ENCODE measurements at regions not wholly inside any gene's neighbourhood (a gene's known extent, or its start where the extent isn't known, plus 50 kb on each side); places are given as distances from the start of the nearest gene placed in this dataset.

- H3K27me3 Mint-ChIP-seq, result no peaks in the 10 kb centered on the region
- no peaks in the 10 kb centered on the region for H3K9me3 Mint-ChIP-seq
- no peaks in the 10 kb centered on the region for H3K36me3 Mint-ChIP-seq
- H3K27ac Mint-ChIP-seq, result no peak overlapping the region
- no peak overlapping the region for H3K4me3 Mint-ChIP-seq
- H3K4me1 Mint-ChIP-seq (ENCODE audit: unreplicated experiment), result no peaks in the 10 kb centered on the region
- TF ChIP-seq, protein P1, sequence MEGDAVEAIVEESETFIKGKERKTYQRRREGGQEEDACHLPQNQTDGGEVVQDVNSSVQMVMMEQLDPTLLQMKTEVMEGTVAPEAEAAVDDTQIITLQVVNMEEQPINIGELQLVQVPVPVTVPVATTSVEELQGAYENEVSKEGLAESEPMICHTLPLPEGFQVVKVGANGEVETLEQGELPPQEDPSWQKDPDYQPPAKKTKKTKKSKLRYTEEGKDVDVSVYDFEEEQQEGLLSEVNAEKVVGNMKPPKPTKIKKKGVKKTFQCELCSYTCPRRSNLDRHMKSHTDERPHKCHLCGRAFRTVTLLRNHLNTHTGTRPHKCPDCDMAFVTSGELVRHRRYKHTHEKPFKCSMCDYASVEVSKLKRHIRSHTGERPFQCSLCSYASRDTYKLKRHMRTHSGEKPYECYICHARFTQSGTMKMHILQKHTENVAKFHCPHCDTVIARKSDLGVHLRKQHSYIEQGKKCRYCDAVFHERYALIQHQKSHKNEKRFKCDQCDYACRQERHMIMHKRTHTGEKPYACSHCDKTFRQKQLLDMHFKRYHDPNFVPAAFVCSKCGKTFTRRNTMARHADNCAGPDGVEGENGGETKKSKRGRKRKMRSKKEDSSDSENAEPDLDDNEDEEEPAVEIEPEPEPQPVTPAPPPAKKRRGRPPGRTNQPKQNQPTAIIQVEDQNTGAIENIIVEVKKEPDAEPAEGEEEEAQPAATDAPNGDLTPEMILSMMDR (conservative IDR thresholded peaks at IDR 0.05), result no peak
- no peak for DNase-seq (ENCODE audit: extremely low spot score, unreplicated experiment)
These were observed 99.2 kb upstream of the LHCGR start for GRCh38 chr2:48854681-48855080.

DNA sequence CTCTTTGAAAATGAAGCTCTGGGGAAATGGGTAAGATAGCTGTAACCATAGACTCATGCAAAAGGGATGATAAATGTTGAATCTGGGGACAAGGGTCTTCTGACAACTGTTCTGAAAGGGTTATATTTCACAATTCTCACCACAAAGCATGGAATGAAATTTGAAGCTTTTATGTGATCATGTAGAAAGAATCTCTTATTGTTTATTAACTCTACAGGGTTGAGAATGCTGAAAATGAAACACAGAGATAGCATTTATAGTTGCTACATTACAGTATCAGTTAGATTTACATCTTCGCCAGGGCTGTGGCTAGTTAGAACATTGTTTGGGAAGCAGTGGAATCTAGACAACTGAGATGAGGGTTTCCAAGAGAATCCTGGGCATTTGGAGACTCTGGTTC lies 97.4 kb upstream of the LHCGR start:
- no peaks in the 10 kb centered on the region for H3K9me3 Mint-ChIP-seq
- H3K36me3 Mint-ChIP-seq, result no peaks in the 10 kb centered on the region
- DNase-seq (ENCODE audit: extremely low spot score, unreplicated experiment), result no peak
- H3K4me3 Mint-ChIP-seq, result no peak overlapping the region
- H3K4me1 Mint-ChIP-seq (ENCODE audit: unreplicated experiment), result no peaks in the 10 kb centered on the region
- H3K27me3 Mint-ChIP-seq, result no peaks in the 10 kb centered on the region
- H3K27ac Mint-ChIP-seq, result no peak overlapping the region
- TF ChIP-seq, protein P1 (conservative IDR thresholded peaks at IDR 0.05), result no peak

GRCh38 chr2:48851161-48851560 lies 95.6 kb upstream of the LHCGR start:
- no peaks in the 10 kb centered on the region for H3K36me3 Mint-ChIP-seq
- TF ChIP-seq, protein P1 (conservative IDR thresholded peaks at IDR 0.05), result no peak
- DNase-seq (ENCODE audit: extremely low spot score, unreplicated experiment), result no peak
- H3K4me1 Mint-ChIP-seq (ENCODE audit: unreplicated experiment), result no peaks in the 10 kb centered on the region
- H3K9me3 Mint-ChIP-seq, result no peaks in the 10 kb centered on the region
- H3K27me3 Mint-ChIP-seq, result no peaks in the 10 kb centered on the region
- no peak overlapping the region for H3K27ac Mint-ChIP-seq
- H3K4me3 Mint-ChIP-seq, result no peak overlapping the region

- no peaks in the 10 kb centered on the region for H3K36me3 Mint-ChIP-seq
- H3K4me1 Mint-ChIP-seq (ENCODE audit: unreplicated experiment), result no peaks in the 10 kb centered on the region
- no peak overlapping the region for H3K27ac Mint-ChIP-seq
- no peak overlapping the region for H3K4me3 Mint-ChIP-seq
- no peaks in the 10 kb centered on the region for H3K9me3 Mint-ChIP-seq
- TF ChIP-seq, protein P1 (conservative IDR thresholded peaks at IDR 0.05), result no peak
- DNase-seq (ENCODE audit: extremely low spot score, unreplicated experiment), result no peak
- H3K27me3 Mint-ChIP-seq, result no peaks in the 10 kb centered on the region
These were observed 94.2 kb upstream of the LHCGR start for GRCh38 chr2:48849770-48850169.

- no peaks in the 10 kb centered on the region for H3K36me3 Mint-ChIP-seq
- TF ChIP-seq, protein P1 (conservative IDR thresholded peaks at IDR 0.05), result no peak
- H3K4me3 Mint-ChIP-seq, result no peak overlapping the region
- no peaks in the 10 kb centered on the region for H3K27me3 Mint-ChIP-seq
- H3K9me3 Mint-ChIP-seq, result no peaks in the 10 kb centered on the region
- H3K4me1 Mint-ChIP-seq (ENCODE audit: unreplicated experiment), result no peaks in the 10 kb centered on the region
- H3K27ac Mint-ChIP-seq, result no peak overlapping the region
- DNase-seq (ENCODE audit: extremely low spot score, unreplicated experiment), result no peak
These were observed 90.2 kb upstream of the LHCGR start for GRCh38 chr2:48845684-48846083.
